ENCODE measurements at regions not wholly inside any gene's neighbourhood (a gene's known extent, or its start where the extent isn't known, plus 50 kb on each side); places are given as distances from the start of the nearest gene placed in this dataset.
A peak's percentile ranks its signal among the peaks of the same experiment; 100 is the strongest.
"Not testable (repeated sequence)": the region's sequence is repeated elsewhere in the genome, so short reads cannot be mapped to it uniquely, and the experiment has no call there.

DNA sequence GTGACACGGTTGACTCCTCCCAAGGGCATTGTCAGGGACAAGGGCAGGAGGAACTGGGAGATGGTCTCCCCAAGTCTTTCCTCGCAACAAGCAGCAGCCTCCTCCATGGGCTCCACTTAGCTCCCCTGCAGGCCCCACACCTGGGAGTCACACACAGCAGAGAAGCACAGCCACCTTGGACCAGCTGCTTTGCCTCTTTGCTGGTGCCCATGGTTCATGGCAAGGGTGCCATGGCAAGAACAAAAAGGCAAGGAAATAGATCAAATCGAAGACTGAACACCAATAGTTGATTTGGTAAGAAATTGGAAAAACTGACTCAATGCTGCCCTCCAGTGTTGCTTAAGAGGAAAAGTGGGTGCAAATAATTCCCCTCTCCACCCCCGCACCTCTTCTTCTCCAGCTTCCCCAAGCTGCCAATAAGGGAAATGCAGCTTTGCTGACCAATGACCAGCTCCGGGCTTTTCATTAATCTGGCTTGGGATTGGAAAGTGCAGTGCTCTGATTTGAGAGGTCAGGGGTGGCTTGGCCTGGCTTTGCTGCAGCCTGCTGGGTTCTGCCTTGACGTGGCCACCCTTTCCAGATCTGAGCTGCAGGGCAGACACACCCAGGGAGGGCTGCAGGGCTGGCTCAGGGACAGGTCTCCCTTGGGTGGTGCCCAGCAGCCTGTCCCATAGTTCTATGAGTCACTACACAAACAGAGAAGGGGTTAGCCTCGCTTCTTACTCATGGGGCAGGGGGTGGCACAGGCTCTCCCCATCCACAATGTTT, 162.0 kb downstream of the KLF13 start:
- DNase-seq, result peak; percentile 37 to 42

DNA sequence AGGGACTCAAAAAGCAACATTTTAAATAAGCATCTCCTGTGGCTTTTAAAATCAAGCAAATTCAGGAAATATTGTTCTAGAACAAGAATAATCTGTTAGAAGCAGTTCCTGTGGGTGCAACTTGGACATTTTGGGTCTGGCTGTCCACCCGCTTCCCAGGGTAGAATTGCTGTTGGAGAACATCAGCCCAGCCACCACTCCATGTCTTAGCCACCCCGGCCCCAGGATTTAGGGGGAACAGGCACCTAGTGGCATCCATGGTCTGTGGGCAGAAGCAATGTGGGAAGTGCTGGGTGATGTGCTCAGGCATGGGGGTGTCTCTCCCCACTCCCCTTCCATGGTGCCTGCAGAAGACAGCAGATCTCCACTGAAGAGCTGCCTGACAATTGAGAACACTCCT, 162.6 kb downstream of the KLF13 start:
- DNase-seq, result no peak

DNA sequence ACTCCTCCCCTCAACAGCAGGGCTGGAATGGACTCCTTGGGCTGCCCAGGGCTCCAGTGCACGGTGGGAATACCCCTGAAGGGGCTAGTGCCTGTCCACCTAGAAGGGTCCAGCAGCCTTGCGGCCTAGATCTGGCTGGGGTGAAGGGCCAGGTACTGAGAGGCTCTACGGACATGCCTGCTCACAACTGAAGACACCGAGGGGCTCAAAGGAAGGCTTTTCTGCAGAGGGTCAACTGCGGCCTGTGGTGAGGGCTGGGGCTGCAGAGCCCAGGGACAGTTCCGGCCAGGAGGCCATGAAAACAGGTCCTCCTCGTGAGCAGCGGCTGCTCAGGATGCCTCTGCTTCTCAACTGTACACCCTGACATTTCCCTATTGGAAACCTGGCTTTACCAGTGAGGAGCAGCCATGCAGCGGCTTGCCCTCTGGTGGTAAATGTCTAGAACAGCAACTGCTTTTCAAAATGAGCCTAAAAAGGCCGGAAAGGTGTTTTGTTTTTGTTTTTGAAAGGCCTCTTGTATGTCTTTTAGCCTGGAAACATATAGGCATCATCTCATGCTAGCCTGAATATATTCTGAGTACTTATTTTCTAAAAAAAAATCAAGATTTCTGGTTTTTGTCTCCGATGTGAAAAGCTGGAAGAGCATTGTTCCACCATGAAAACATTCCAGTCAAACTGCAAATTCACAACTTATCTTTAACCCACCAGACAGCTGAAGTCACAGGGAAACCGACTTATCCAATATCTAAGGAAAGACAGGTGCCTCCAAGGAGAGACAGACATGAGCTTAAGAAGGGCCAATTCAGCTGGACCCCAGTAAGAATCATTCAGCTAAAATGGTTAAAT, 163.4 kb downstream of the KLF13 start:
- DNase-seq, result peak; percentile 42 to 47

DNA sequence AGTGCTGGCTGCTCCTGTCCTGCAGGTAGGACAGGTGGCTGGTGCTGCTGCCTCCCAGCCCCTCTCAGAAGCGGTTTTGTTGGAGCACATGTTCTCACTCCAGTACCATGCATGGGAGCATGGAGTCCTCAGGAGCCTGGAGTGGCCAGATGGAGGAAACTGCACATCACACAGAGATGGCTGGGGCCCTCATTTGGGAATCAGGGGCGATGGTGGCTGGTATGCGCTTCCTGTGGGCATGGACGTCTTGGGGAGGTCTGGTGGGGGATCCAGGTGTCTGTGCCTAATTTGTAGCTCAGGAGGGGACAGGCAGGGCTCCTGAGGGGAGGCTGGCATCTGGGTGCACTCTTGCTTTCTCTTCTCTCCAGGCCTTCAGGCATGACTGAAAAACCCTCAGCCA, 168.2 kb downstream of the KLF13 start:
- no peak for DNase-seq

DNA sequence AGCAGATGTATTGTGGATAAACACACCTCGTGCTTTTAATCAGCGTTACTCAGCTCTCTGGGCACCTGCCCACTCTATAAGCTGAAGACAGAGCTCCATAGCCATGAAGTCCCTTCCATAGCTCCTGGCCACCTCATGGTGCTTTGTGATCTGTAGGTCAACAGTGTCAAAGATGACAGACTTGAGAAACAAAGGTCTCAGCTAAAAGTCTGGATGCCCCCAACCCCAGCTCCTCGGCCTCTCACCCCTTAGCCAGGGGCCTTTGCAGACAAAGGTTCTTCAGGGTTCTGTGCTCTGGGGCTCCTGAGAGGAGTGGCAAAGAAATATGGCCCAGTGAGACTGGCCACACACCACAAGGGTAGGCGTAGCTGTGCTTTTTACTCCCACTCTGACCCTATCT, 168.6 kb downstream of the KLF13 start:
- DNase-seq, result no peak

DNA sequence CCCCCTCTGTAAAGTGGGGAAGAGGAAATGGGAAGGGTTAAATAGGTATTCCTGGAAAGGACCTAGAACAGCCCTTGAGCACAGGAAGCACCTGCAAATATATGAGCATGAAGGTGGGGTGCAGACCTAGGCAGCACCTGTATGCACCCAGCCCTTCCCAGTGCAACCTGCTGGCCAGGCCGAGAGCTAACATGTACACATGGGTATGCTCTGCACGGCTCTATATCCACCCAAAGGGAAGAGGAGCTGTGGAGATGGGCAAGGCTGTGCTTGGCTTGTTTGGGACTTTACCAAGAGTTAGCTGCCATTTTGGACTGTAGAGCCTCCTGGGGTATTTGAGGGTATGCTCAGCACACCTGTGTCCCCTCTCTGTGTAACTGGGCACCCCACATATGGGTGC, 171.2 kb downstream of the KLF13 start:
- no peak for DNase-seq

DNA sequence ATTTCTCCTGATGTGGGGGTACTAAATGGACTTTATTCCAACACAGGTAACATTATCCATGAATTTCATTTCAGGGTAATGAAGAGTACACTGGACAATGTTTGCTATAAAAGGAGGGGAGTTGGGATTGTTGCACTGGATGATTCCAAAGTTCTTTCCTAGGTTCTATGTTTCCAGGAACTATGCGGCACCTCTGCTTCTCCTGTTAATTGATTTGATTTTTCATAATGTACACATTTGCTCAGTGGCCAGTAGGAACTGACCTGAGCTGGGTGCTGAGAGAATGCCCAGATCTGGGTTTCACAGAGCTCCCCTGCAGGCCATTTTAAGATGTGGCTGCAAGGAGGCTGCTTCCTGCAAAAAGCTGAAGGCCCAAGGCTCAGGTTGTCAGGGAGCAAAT, 171.7 kb downstream of the KLF13 start:
- DNase-seq, result no peak

DNA sequence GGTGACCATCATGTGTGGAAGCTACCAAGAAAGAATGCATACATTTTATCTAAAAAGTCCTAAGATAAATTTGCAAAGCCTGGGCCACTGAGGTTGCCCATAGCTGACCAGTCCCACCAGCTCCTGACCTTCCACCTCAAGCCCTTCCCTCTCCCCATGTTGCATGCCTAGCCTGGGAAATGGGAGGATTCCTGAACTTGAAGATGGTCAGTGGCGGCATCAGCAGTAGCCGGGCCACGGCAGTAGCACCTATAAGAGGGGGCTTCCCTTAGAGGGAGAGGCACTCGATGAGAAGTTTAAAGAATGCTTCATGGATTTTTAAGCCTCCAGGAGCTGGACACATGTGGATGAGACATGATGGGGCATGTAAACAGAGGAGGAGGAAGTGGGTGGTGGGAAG, 172.1 kb downstream of the KLF13 start:
- DNase-seq, result no peak

DNA sequence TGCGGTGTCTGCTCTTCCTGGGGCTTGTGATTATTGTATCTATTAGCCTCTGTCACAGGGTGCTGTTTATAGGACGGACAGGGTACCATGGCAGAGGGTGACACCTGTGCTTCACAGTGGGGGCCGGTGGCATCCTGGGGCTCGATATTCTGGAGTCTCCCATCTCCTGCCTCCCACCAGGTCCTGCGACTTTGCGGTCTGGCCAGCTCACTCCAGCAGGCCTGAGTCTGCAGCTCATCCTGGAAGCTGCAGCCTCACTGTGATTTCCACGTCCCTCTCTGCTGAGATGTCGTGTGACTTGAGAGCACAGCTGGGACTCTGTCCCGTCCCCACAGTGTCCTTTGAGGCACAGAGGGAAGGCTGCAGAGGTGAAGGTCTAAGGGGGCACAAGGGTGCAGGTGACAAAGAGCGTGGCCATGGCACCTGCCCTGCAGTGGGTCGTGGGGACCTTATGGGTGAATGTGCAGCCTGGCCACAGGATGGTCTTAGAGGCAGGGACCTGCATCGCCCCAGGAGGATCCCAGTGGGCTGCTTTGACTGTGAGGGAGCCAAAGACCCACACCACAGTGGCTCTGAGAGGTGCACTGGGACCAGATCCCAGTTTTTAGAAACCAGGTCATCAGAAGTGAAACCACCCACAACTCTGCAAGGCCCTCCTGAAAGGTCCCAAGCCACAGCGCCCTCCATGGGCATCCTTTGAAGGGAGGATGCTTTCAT, 172.8 kb downstream of the KLF13 start:
- DNase-seq, result no peak

DNA sequence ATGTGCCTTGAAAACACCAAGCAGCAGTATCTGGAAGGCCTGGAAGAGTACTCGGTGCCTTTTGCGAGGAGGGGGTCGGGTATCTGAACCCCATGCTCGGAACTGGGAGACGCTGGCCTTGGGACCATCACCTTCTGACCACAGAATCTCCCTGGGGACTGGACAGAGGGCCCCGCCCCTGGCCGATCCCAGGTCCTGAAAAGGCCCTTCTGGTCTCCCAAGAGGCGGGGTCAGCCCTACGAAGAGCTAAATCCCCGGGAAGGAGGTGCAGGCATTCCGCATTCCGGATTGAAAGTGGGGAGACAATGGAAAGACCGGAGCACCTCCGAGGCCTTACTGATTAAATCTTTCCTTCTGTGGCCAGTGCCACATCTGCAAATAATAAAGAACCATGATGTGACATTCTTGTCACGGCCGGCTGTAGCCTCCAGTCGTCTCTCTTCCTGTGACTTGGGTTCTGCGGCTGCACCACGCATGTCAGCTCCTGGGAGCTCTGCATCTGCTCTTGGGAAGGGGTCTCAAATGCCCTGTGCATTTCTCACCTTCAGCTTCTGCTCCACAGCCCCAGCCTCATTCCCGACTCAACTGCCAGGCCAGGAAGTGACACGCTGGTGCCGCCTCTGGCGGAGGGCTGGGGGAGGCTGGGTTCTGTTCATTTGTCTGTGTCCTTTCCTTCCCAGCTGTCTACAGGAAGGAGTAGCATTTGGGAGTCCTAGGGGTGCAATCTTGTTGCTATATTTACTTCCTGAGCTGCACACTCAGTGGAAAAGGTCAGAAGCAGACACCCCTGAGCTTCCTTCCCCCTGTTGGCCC, 173.5 kb downstream of the KLF13 start:
- DNase-seq, result no peak

DNA sequence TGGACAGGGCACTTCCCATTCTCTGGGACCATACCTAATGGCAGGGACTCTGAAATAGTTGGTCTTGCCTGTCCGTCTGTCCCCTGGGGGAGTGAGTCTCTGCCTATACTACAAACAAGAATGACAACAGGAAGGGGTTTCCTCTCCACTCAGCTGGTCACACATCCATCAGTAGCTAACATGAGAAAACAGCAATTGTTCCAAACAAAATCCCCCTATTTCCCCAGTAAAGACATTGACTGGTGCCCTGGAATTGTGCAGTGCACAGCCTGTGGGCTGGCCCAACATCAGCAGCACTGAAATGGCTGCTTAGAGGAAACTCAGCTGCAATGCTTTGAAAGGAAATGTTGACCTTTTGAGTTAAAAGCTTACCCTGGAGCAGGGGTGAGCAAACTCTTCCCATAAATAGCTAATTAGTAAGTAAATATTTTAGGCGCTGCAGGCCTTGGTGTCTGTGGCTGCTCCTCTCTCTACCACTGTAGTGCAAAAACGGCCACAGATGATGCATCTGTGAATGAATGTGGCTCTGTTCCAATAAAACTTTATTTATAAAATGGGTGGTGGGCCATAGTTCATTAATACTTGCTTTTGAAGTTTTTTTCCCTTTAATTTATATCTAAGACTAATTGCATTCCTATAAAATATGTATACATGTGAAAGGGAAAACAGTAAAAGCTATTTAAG, 174.3 kb downstream of the KLF13 start:
- DNase-seq, result no peak

DNA sequence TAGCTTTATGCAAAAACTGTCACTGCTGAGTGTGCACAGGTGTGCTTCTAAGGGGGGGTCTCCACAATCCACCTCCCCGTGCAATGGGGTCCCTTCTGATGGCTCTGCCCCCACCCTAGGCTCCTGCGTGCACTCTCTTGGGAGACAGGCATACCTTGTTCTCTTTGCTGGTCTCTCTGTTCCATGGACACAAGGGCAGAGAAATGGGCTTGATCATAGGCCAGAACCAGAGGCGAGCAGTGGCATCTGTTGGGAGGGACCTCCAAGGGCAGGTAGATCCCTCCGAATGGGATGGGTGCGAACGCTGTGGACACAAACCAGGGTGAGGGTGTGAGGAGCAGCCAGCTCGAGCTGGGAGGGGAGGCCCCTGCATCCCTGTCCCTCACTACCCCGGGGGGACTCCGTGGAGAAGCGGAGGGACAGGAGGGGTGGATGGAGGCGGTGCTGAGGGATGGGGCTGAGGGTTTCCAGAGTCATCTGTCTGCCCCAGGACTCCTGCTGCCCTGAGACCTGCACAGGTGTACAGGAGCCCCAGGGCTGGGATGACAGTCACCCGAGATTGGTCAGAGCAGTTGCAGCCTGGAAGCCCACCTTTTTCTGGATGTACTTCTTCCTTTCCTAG, 175.0 kb downstream of the KLF13 start:
- no peak for DNase-seq

DNA sequence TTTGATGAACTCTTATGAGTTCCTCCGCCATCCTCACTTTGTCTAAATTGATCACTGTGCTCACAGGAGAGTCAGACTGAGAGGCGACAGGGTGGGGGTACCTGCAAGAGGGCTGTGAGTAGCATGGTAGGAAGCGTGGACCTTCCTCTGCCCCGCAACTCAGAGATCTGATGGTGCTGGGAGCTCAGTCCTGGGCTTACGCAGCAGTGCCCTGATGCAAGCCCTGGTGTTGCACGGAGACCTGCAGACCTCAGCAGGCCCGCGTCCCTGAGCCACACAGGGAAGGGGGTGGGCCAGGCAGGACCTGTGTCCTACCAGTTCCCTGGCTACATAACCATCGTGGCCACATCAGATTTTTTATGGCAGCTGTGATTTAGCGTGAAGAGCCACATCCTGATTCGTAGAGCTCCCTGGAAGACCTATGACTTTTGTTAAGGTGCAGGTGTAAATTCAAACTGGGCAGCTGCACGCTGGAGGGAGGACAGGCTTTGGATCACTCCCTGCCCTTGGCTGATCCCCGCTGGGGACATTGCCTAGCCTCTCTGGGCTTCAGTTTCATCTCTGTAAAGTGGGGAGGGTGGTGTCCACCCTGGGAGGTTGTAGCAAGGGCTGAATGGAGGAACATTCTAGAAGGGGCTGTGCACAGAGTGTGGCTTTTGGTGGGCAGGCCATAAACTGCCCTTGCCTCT, 176.1 kb downstream of the KLF13 start:
- DNase-seq, result no peak

DNA sequence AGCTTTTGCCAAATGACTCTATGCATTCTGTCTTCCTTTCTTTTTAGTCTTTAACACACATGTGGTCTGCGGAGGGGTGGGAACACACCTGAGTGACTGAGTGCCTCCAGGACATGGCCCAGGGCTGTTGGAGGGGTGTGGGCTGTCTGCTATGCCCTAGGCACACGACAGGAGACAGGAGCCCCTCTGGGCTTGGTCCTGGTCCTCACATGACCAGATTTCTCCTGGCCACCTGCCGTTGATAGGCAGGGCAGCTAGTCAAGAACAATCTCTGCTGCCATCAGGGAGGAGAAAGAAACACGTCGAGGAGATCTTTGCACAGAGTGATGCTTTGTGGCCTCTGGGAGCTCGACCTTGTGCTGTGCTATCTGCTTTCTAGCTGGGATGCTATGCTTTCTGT, 176.6 kb downstream of the KLF13 start:
- DNase-seq, result no peak

DNA sequence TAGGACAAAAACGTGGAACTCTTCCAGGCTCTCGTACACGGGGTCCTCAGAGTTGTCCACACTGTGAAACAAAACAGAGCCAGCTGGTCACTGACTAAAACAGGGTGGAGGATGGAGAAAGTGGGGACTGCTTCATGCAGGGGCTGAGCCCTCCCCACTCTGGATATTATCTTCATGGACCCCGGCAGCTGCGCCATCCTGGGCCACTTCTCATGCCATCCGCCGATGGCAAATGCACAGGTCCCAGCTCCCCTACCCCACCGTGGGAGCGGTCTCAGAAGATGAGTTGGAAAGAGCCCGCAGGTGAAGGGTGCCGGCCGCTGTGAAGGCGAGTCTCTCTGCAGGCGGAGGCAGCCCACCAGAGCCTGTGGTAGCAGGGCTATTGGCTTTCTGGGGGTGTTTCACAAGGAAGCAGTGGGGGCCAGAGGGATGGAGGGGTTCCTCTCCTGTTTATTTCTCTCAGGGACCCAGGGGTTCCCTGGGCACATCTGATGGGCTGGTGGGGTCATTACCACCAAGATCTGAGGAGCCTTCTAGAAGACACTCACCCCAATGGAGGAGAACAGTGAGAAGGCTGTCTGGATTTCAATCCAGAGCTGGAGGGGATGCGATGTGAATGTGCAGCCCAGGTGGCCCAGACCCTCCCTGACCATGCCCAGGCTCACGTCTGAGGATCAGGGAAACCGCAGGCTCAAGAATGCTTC, 177.3 kb downstream of the KLF13 start:
- DNase-seq, result no peak

DNA sequence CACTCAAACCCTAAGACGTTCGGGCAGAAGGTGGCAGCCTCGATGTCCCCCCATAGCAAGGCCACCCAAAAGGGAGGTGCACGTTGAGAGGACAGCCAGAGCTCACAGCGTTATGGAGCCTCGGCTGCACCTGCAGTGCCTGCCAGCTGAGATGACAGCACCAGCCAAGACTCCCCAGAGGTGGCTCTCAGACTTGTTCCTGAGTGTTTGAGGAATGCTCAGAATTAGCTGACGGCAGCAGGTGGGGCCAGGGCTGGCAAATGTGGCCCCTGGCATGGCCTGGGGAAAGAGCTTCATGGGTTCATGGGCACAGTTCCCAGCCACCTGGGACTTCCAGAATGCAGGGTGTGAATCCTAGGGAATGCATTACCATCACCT, 177.8 kb downstream of the KLF13 start:
- DNase-seq, result no peak

DNA sequence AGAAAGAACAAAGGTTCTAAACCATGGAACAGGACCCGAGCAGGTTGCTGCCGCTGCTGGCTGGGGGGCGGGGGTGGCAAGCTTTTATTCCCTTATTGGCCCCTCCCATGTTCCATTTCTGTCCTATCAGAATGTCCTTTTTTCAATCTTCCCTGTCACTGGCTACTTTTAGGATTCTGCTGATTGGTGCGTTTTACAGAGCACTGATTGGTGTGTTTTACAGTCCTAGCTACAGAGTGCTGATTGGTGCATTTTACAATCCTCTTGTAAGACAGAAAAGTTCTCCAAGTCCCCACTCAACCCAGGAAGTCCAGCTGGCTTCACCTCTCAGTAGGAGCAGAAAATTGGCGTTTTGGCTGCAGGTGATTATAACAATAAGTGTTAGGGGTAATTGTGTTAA, 180.9 kb downstream of the KLF13 start:
- not testable (repeated sequence) for DNase-seq

DNA sequence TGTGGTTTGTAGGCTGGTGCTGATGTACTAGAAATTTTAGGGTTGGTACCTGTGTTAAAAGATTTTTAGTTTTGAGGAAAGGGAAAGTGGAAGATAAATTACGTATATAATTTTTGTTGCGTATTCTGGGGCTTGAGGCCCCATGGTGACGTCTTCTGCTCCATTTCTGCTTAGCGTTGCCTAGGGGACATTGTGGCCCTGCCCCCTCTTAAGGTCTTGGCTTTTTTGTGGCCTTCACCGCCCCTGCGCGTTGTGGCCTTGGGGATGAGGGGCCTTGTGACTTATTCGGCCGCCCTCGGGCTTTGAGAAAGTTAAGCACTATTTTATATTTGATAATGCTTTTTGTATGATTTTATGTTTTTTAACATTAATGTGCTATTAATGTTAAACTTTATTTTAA, 182.0 kb downstream of the KLF13 start:
- DNase-seq, result no peak

DNA sequence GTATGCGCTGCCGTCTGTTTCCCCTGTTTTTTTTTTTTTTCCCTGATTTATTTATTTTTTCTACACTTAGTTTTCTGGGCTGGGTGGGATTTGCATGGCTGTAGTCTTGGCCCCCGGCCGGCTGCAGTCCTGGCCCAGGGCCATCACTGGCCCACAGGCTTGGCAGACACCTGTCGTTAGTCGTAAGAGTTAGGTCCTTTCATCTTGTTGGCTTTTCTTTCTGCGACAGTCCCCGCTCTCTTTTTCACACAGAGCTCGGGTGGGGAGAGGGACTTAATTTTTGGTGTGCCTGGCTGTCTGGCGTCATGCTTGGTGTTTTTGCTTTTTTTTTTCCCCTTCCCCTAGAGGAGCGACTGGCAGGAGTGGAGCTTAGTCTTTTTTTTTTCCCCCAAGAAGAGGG, 183.4 kb downstream of the KLF13 start:
- no peak for DNase-seq

DNA sequence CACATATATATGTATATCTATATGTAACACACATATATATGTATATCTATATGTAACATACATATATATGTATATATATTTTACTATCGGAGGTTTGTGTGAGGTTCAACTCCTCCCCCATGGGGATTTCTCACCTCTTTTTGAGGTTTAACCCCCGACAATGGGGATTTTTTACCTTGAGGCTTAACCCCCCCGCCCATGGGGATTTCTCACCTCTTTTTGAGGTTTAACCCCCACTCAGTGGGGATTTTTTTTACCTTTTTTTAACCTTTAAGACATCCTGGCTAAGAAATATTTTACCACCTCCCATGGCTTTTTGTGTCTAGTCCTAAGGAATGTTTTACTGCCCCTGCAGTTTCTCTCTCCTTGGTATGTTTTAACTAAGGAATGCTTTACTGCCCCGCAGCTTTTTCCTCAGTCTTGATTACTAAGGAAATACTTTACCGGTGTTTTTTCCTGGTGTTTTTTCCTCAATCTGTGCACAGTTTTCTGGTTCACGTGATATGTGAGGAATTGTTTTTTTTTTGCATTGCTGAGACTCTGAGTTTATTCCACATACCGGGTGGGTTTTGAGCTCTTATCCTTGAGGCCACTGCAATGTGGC, 185.2 kb downstream of the KLF13 start:
- peak; percentile 50 to 56 for DNase-seq
